Progenitor cell of endocrine pancreas (in vitro differentiated cells): ENCODE measurements at regions not wholly inside any gene's neighbourhood (a gene's known extent, or its start where the extent isn't known, plus 50 kb on each side); places are given as distances from the start of the nearest gene placed in this dataset.

ENCODE experiments used
- DNase-seq: peaks from one replicate; pipeline ENCODE4 v3.0.0; 2021; ENCODE audit warnings: low spot score; ENCODE audit not compliant: unreplicated experiment
- H3K27ac Mint-ChIP-seq: 2 replicates; pipeline ENCODE4 v1.8.0; 2021; ENCODE audit warnings: mild to moderate bottlenecking, moderate library complexity, mixed read lengths
- H3K27me3 Mint-ChIP-seq: 2 replicates; pipeline ENCODE4 v1.8.0; 2021; ENCODE audit warnings: mixed read lengths
- H3K36me3 Mint-ChIP-seq: 2 replicates; pipeline ENCODE4 v1.8.0; 2022; ENCODE audit warnings: mixed read lengths; ENCODE audit not compliant: insufficient read depth
- H3K4me1 Mint-ChIP-seq: 2 replicates; pipeline ENCODE4 v1.8.0; 2021; ENCODE audit warnings: low read depth, mixed read lengths
- H3K4me3 Mint-ChIP-seq: 2 replicates; pipeline ENCODE4 v1.8.0; 2021; ENCODE audit warnings: low read depth, mild to moderate bottlenecking, moderate library complexity, mixed read lengths
- H3K9me3 Mint-ChIP-seq: 2 replicates; pipeline ENCODE4 v1.8.0; 2021; ENCODE audit warnings: low read depth, mixed read lengths
- CTCF ChIP-seq: fragments of 200-600 bp; sonication (generic); IDR thresholded peaks from one replicate; pipeline ENCODE4 v1.5.0; 2021; ENCODE audit warnings: antibody characterized with exemption, mild to moderate bottlenecking; ENCODE audit not compliant: unreplicated experiment

- H3K4me1 Mint-ChIP-seq = peaks cover 1% of the 10 kb centered on the region
- no peaks in the 10 kb centered on the region for H3K9me3 Mint-ChIP-seq
- no peak for DNase-seq
- peaks cover 11% of the 10 kb centered on the region for H3K27me3 Mint-ChIP-seq
- no peak overlapping the region for H3K27ac Mint-ChIP-seq
- TF ChIP-seq CTCF = no peak
- H3K36me3 Mint-ChIP-seq = no peaks in the 10 kb centered on the region
- H3K4me3 Mint-ChIP-seq = no peak overlapping the region
Measured at GRCh38 chr11:69576069-69576782, 64.7 kb upstream of the CCND1 start.

- Mint-ChIP-seq H3K27ac (no peak overlapping the region), H3K36me3 (no peaks in the 10 kb centered on the region), H3K4me1 (peaks cover 1% of the 10 kb centered on the region), H3K9me3 (no peaks in the 10 kb centered on the region), H3K27me3 (peaks cover 6% of the 10 kb centered on the region), H3K4me3 (no peak overlapping the region)
- no peak for TF ChIP-seq CTCF
- DNase-seq = no peak
Measured at GRCh38 chr11:69578167-69578566, 62.8 kb upstream of the CCND1 start.

GRCh38 chr11:69580529-69580928 is 60.4 kb upstream of the CCND1 start:
- H3K36me3 Mint-ChIP-seq = no peaks in the 10 kb centered on the region
- DNase-seq = no peak
- TF ChIP-seq CTCF = no peak
- H3K9me3 Mint-ChIP-seq = no peaks in the 10 kb centered on the region
- H3K27ac Mint-ChIP-seq = no peak overlapping the region
- H3K27me3 Mint-ChIP-seq = peaks cover under 1% of the 10 kb centered on the region
- H3K4me3 Mint-ChIP-seq = no peak overlapping the region
- H3K4me1 Mint-ChIP-seq = no peaks in the 10 kb centered on the region

- DNase-seq = no peak
- Mint-ChIP-seq H3K27me3 (no peaks in the 10 kb centered on the region), H3K4me1 (no peaks in the 10 kb centered on the region), H3K27ac (no peak overlapping the region), H3K36me3 (no peaks in the 10 kb centered on the region), H3K4me3 (no peak overlapping the region), H3K9me3 (no peaks in the 10 kb centered on the region)
- TF ChIP-seq CTCF = no peak
Measured at GRCh38 chr11:69582756-69583467, 58.0 kb upstream of the CCND1 start.

GRCh38 chr11:69584160-69584559 is 56.8 kb upstream of the CCND1 start:
- Mint-ChIP-seq H3K27ac (no peak overlapping the region), H3K36me3 (no peaks in the 10 kb centered on the region), H3K4me3 (no peak overlapping the region), H3K27me3 (no peaks in the 10 kb centered on the region), H3K4me1 (no peaks in the 10 kb centered on the region), H3K9me3 (no peaks in the 10 kb centered on the region)
- TF ChIP-seq CTCF = no peak
- DNase-seq = no peak
